ENCODE measurements at regions not wholly inside any gene's neighbourhood (a gene's known extent, or its start where the extent isn't known, plus 50 kb on each side); places are given as distances from the start of the nearest gene placed in this dataset.

DNA sequence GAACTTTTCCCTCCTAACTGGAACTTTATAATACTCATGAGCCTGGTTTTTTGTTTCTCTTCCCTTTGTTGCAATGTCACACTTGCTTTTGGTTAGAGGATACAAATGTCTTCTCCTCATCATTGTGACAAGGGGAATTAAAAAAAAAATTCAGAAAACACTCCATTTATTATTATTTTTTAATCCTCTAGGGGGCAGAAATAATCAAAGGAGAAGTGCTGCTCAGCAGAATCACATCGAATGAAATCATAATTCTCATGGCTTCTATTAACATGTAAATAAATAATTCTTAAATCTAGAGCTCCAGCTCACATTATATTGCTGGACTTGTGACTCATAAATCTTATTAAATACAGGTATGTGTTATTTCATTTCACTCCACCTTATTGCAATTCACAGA is 273.8 kb downstream of the TRIB2 start:
- no peak for TF ChIP-seq MAX (IDR thresholded peaks at IDR 0.05)
- TF ChIP-seq POLR2A (IDR thresholded peaks at IDR 0.05; ENCODE audit: low read length), result no peak
- TF ChIP-seq MYC (IDR thresholded peaks at IDR 0.05; ENCODE audit: borderline replicate concordance, low read length), result no peak
- TF ChIP-seq BHLHE40 (IDR thresholded peaks at IDR 0.05; ENCODE audit: low read depth, low read length), result no peak
- TF ChIP-seq RAD21 (conservative IDR thresholded peaks at IDR 0.05 in 1 of 2, IDR thresholded peaks at IDR 0.05 in 1 of 2), result 0 out of 5 replicates have a peak, but pooled peaks of 1 of the 2 experiments have one; percentile 10
- TF ChIP-seq CTCF (IDR thresholded peaks at IDR 0.05), result peak; percentile 31; the same call in 2 of the 3 replicates
- no peak for TF ChIP-seq HDAC2 (IDR thresholded peaks at IDR 0.05)
- TF ChIP-seq, protein P1, sequence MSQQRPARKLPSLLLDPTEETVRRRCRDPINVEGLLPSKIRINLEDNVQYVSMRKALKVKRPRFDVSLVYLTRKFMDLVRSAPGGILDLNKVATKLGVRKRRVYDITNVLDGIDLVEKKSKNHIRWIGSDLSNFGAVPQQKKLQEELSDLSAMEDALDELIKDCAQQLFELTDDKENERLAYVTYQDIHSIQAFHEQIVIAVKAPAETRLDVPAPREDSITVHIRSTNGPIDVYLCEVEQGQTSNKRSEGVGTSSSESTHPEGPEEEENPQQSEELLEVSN (IDR thresholded peaks at IDR 0.05; ENCODE audit: borderline replicate concordance, low read depth), result no peak
- TF ChIP-seq EP300 (IDR thresholded peaks at IDR 0.05), result no peak
- no peak for TF ChIP-seq RARB (CRISPR knock-in tag; IDR thresholded peaks at IDR 0.05)
- no peak for TF ChIP-seq GATA3 (IDR thresholded peaks at IDR 0.05; ENCODE audit: borderline replicate concordance)
- no peak for TF ChIP-seq JUN (IDR thresholded peaks at IDR 0.05)
- no peak for TF ChIP-seq HOXA7 (CRISPR knock-in tag; IDR thresholded peaks at IDR 0.05)
- TF ChIP-seq FOSL2 (IDR thresholded peaks at IDR 0.05), result no peak
- no peak for TF ChIP-seq FOSL2 (CRISPR knock-in tag; IDR thresholded peaks at IDR 0.05)

Data from A549 (cell line).